Peyer's patch (tissue), 4 donors: ENCODE measurements at regions not wholly inside any gene's neighbourhood (a gene's known extent, or its start where the extent isn't known, plus 50 kb on each side); places are given as distances from the start of the nearest gene placed in this dataset.
"Not testable (repeated sequence)": the region's sequence is repeated elsewhere in the genome, so short reads cannot be mapped to it uniquely, and the experiment has no call there.

Source experiments
- POLR2A ChIP-seq, 2 donors: fragments of 450-650 bp; IDR thresholded peaks; one replicate each; pipeline ENCODE4 v1.5.1; 2017; ENCODE audit warnings: antibody characterized with exemption in 2 of 2, mild to moderate bottlenecking in 2 of 2, moderate library complexity in 2 of 2
- TF ChIP-seq, protein P1 (sequence below), 6 experiments: fragments of 450-650 bp in 4 of 6; fragments of 200-600 bp in 2 of 6; sonication (generic) in 1 of 6; IDR thresholded peaks; one replicate each; pipeline ENCODE4 v1.5.1; 2017 to 2019; ENCODE audit warnings: antibody characterized with exemption in 6 of 6, mild to moderate bottlenecking in 3 of 6, moderate library complexity in 1 of 6

DNA sequence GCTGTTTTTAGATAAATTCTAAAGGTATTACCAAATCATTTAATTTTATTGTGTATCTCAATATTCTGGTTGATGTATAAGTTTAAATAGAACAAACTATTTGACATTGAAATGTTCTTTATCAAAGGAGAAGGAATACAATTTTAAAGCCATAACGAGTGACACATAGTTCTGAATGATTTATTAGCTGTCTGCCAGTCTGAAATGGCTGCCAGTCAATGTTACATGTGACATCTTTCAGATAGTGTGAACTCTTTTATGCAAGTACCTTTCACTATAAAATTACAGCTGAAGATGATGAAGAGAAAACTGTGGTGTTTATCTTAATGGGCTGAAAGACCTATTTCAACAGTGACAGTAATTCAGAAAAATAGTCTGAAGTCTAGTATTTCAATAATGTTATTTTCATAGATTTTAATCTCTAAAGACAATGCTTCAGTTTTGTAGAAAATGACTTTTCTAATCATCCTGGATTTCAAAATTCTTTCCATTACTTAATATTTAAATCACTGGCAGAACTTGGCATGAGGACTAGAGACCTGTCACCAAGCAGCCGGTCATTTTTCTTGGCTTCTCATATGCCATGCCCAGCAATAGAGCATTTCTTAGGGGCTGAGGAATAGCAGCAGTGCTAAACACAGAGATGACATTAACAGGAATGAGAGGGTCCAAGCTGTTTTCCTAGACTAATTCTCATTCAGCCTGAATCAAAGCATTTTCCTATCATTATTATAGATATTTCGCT, 178.5 kb upstream of the C1QTNF3 start:
- TF ChIP-seq, protein P1, sequence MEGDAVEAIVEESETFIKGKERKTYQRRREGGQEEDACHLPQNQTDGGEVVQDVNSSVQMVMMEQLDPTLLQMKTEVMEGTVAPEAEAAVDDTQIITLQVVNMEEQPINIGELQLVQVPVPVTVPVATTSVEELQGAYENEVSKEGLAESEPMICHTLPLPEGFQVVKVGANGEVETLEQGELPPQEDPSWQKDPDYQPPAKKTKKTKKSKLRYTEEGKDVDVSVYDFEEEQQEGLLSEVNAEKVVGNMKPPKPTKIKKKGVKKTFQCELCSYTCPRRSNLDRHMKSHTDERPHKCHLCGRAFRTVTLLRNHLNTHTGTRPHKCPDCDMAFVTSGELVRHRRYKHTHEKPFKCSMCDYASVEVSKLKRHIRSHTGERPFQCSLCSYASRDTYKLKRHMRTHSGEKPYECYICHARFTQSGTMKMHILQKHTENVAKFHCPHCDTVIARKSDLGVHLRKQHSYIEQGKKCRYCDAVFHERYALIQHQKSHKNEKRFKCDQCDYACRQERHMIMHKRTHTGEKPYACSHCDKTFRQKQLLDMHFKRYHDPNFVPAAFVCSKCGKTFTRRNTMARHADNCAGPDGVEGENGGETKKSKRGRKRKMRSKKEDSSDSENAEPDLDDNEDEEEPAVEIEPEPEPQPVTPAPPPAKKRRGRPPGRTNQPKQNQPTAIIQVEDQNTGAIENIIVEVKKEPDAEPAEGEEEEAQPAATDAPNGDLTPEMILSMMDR (IDR thresholded peaks at IDR 0.05) = not testable (repeated sequence)
- TF ChIP-seq POLR2A (IDR thresholded peaks at IDR 0.05) = not testable (repeated sequence)
